ENCODE measurements at regions not wholly inside any gene's neighbourhood (a gene's known extent, or its start where the extent isn't known, plus 50 kb on each side); places are given as distances from the start of the nearest gene placed in this dataset.
"Not testable (repeated sequence)": the region's sequence is repeated elsewhere in the genome, so short reads cannot be mapped to it uniquely, and the experiment has no call there.

DNA sequence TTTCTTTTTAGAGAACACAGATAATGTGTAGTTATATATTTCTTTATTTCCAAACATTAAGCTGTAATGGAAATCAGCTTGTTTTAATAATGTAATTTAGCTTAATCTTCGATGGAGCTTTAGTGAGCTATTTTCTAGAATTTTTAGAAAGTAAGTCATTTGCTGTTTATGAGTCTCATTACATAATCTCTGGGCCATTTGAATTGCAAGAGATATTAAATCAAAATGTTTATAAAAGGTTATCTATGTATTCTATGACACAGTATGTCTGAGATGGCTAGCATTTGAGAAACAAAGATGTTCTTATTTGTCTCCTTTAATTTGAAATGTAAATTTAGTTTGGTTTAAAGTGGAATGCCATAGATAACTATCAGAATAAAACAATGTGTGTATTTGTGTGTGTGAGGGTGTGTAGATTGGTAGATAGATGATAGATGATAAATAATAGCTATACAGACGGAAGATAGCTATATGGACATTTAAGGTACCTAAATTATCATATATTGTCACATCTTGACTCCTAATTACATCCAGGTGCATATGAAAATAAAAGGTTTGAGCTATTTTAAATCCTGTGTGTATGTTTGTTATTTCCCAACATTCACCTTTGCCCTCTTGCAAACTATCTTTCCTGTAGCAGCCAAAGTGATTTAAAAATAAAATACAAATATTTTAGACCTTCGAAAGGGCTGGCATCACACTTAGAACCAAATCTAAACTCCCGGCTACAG lies 478.0 kb upstream of the KLF6 start:
- no peak for DNase-seq (ENCODE audit: low spot score)

GRCh38 chr10:4262449-4262848 lies 477.4 kb upstream of the KLF6 start:
- no peak for DNase-seq (ENCODE audit: low spot score)

DNA sequence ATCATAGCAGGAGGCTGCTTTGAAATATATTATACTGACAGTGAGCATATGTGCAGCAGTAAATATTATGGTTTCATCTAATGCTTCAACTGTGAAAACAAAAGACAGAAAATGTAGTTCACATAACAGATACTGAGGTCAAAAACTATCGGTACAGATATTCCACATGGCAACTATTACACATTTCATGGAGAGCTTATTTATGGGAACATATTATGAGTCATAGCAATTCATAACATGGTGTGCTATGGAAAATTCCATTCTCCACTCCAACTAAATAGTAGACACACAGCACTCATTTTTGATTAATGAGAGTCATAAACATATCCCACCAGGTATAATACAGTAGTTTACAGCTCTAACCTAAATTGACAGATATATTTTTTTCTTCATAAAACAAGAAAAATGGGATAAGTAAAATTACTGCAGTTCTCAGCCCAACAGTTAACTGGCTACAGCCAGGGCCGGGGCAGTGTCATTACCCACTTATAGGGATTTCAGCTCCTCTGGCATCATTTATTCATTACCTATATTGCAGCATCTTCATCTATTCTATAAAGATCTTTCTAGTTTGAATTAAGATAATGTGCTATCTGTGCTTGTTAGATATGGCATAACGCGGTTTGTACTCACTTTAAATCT lies 475.6 kb upstream of the KLF6 start:
- no peak for DNase-seq (ENCODE audit: low spot score)

GRCh38 chr10:4257939-4258465 lies 473.0 kb upstream of the KLF6 start:
- no peak for DNase-seq (ENCODE audit: low spot score)

DNA sequence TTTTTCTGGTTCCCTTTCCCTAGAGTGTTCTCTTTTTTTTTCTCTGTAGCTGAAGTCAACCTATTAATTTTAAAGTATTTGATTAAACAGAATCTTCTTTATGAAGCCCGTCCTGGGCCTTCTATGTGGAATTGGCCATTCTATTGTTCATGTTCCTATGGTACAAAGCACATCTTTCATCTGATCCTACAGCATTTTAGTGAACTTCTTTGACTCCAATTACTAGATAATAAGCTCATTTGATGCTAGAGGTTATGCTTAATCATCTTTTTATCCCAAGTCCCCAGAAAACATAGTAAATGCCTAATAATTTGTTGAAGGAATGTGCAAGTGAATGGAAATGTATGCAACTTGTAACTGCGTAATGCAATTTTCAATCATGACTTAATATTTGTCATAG lies 472.0 kb upstream of the KLF6 start:
- DNase-seq (ENCODE audit: low spot score), result no peak

- no peak for DNase-seq (ENCODE audit: low spot score)
These were observed 470.7 kb upstream of the KLF6 start for GRCh38 chr10:4255751-4256150.

DNA sequence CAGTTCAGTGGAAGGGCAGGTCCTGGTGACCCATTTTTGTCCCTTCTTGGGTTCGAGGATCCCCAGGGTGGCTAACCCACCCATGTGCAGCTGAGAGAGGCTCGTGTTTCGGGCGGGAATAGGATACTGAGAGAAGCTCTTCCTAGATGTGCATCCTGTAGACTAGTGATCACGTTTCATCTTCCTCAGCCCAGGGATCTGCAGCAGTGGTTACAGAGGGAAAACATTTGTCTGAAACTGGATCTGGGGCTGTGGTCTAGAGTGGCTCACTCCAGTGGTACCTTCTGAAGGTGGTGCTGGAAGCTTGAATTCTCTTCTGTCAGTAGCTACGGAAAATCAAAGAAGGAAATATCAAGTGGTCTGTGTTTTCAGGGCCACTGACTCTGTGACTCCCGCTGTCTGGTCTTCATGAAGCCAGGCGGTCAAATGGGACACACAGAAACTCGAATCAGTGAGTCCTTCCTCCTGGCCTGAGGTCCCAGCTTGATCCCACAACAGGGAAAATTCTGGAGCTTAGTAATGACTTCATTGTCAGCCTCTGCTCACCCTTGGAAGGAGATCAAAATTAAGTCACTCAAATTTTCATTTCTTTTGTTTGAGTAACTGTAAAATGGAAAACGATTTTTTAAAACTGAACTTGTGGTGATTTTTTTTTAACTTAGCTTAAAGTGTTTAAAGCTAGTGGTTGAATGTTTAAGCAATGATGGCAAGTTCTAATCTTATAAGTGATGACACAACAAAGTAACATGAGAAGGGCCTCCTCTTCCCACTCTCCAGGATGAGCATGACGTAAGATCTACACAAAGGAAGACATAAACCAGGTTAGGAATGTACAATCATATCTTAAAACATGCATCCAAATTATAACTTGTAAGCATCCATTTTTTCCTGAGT lies 469.3 kb upstream of the KLF6 start:
- DNase-seq (ENCODE audit: low spot score), result no peak

DNA sequence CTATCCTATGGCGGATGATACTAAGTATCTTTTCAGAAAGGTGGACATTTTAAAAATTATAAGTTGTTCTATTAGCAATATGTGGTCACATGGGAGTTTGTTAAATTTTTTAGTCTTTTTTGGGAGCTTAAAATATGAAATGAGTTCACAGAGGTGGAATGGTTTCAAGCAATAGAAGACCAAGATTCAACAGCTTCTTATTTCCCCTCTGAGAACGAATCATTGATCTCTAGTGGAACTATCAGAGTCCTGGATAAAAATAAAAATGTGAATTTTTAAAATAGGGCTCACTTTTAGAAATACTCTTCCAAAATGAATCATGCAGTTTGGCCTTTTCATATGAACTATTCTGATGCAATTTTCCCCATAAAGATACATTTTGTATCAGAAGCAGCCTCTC lies 467.7 kb upstream of the KLF6 start:
- DNase-seq (ENCODE audit: low spot score), result no peak

DNA sequence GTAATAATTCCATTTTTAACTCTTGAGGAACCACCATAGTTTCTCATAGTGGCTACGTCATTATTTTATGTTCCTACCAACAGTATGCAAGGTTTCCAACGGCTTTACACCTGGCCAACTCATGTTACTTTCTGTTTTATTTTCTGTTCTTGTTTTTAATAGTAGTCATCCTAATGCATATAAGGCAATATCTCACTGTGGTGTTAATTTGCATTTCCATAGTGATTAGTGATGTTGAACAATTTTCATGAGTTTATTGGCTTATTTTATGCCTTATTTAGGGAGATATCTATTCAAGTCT lies 465.5 kb upstream of the KLF6 start:
- DNase-seq (ENCODE audit: low spot score), result no peak

GRCh38 chr10:4249841-4250586 lies 465.0 kb upstream of the KLF6 start:
- no peak for DNase-seq (ENCODE audit: low spot score)

DNA sequence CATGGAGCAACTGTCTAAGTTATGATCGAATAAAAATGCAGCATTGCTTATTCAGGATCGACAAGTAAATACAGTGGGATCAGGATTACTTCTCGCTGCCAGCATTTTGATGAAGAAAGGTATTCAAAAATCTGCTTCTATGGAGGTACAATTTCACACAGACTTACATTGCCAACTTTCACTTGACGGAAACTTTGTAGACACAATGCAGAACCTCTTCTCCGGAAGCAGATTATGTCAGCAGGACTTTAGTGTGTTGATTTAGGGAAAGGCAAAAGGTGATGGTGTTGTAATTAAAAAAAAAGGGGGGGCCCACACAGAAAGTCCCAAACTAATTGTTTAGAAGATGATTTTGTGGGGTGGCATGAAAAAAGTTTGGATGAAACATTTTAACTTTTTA lies 462.4 kb upstream of the KLF6 start:
- DNase-seq (ENCODE audit: low spot score), result no peak

GRCh38 chr10:4246881-4247358 lies 461.9 kb upstream of the KLF6 start:
- no peak for DNase-seq (ENCODE audit: low spot score)

DNA sequence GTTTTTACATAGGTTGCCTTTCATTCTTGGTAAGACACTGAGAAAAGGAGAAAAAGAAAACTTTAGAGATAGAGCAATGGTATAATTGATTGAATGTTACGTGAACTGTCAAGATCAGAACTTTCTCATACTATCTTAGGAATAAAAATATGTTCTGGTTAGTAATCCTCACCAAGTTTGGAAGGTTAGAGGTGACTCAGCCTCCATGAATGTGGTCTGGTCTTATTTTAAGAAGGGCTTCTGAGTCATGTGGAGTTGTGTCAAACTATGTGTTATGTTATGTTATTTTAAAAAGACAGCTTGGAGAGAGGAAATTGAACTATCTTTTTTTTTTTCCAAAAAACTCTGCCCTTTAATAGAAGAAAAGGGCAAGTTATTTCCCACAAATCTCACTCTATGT lies 458.6 kb upstream of the KLF6 start:
- DNase-seq (ENCODE audit: low spot score), result no peak

GRCh38 chr10:4243169-4243568 lies 458.2 kb upstream of the KLF6 start:
- no peak for DNase-seq (ENCODE audit: low spot score)

DNA sequence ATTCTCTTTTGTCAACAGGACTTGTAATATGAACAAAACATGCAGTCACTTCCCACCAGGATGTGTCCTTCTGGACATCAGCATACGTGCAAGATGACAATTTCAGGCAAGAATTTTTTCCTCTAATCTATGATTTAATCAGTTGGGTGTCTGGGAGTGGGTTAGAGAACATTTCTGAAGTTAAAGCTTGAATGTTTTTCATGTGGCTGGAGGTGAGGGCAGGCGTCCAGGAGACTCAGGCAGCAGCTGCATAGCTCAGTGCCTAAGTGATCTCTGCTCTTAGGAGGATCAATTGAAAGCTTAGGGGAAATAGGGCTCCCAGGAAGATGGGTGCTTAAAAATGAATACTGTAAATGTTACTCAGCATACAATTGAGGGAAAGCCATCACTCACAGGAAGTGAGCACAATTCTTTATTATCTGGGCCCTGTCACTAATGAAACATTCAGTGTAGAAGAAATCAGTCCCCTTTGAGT lies 457.6 kb upstream of the KLF6 start:
- no peak for DNase-seq (ENCODE audit: low spot score)

DNA sequence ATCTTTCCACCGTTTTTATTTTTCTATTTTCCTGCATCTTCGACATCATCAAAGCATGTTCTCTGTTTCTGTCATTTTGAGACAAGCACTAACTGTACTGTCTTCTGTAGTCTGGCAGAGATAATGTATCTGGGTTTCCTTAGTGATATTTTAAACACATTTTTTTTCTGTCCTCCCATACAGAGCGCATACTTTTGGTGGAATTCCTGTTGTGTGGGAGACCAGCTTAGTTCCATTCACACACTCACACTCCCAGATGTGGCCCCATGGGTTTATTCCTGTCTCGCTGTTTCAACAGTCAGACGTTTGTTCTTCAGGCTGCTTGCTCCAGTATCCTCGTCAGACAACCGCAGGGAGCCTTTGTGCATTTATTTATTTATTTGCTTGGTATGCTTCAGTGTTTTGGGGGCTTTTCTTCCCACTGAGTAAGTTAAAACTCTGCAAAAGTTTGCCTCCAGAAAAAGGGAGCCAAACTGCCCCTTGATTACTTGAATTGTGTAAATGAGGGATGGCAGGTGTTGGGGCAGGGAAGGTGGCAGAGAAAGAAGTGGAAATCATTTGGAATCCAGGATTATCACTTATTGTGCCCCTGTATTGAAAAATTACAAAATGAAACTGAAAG lies 456.8 kb upstream of the KLF6 start:
- no peak for DNase-seq (ENCODE audit: low spot score)

DNA sequence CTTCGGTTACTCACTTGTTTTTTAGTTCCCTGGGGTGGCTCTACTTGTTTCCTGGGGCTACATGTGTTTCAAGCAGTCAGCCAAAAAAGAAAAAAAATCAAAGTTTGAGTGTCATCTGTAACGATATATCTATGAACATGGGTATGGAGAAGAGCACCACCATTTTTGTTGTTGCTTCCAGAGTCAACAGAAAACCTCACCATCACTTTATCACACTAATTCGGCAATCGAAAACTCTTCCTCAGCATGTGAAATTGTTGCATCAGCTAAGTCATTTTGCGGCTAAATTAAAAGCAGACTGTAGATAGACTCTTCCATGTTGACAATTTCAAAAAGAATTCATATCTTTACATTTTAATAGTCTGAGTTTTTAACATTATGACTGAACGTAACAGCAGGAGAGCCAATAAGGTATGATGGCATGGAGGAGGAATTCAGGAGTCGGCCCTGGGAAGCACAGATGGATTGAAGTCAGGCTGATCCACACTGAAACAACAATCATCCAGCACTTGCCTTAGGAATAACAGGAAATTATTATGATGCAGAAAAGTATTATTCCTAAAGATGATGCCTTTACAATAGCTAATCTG lies 455.7 kb upstream of the KLF6 start:
- no peak for DNase-seq (ENCODE audit: low spot score)

DNA sequence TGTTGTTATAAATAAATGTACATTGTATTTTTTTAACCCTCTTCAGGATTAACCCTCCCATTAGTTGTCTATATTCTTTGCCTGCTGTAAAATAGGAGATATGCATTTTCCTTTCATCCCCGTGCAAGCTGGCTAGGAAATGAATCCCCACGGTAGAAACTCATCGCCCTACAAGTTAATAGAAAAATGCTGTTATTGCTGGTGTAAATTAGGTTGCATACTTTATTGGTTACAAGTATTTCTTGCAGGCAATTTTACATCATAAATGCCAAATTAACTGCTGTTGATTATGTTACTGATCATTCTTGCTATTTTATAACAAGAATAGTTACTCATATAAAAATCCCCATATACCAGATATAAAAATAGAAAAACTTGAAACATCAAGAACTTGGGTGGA lies 454.2 kb upstream of the KLF6 start:
- DNase-seq (ENCODE audit: low spot score), result no peak

GRCh38 chr10:4236905-4237304 lies 451.9 kb upstream of the KLF6 start:
- not testable (repeated sequence) for DNase-seq (ENCODE audit: low spot score)

DNA sequence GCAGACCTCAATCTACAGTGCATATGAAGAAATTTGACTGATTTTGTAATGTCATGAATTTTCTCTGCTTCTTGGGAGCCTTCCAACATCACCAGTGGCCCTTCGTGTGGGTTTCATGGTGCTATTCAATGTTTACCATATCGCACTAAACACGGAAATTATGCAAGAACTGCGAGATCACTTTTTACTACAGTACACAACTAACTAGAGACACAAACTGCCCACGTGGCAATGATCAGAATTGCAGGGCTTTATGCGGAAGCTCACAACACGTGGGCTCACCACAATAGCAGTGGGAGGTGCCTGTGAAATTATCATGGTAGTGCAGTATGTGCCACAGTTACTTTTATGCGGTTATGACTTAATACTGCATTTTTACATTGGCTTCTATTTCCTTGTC lies 449.7 kb upstream of the KLF6 start:
- DNase-seq (ENCODE audit: low spot score), result no peak

DNA sequence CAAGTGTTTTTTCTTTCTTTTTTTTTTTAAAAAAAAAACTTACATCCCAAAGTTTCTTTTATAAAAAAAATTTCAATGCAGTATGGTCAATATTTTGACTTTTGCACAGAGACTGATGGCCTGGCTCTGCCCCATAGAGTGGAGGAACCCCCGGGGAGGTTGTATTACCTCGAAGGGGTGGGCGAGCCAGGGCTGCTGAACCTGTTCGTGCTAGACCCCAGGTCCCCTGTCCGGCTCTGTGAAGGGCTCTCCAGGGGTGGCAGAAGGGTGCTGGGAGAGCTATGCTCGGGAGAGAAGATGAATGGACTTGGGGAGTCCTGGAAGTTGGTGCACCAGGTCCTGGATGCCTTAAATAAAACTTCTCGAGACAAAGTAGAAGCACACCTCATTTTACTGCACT lies 446.4 kb upstream of the KLF6 start:
- DNase-seq (ENCODE audit: low spot score), result no peak

Data from hematopoietic multipotent progenitor cell treated with erythropoietin and hydrocortisone succinate and interleukin-3 and kit ligand, for 17 days (in vitro differentiated cells).